ENCODE measurements at regions not wholly inside any gene's neighbourhood (a gene's known extent, or its start where the extent isn't known, plus 50 kb on each side); places are given as distances from the start of the nearest gene placed in this dataset.

DNA sequence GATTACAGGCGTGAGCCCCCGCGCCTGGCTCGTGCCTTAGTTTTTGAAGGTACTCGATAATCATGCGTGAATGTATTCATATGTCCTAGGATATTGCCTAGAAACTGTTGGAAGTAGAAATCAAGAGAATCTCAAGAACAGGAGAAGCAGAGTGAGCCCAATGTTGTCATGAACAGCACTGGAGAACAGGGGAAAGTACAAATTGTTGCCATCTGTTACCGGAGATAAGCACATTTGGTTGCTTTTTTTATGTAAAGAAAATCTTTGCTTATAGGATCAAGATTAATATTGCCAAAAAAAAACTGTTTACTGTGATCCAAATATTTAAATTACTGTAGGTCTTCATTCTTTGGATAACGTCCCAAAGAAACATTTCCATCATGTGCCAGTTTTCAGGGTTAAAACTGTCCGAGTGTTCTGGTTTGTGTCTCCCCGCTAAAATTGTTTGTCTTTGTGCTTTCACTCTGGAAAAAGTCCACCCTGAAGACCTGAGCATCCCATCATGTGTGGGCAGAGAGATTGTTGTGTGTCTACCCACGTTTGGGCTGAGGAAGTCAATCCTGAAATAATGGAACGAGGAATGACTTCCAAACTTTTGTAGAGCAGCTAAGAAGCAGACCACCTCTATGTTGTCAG lies 95.7 kb upstream of the CELF2 start:
- Histone ChIP-seq H3K4me3 (peak overlapping the region in 3 of 4 donors; percentile 15 to 24 (median 18)), H3K27ac (no peak overlapping the region), H3K27me3 (no peaks in the 10 kb centered on the region), H3K9me3 (no peaks in the 10 kb centered on the region), H3K4me1 (peaks cover 0 to 24% (median 7%) of the 10 kb centered on the region in 4 donors), H3K36me3 (no peaks in the 10 kb centered on the region)
- TF ChIP-seq POLR2A (IDR thresholded peaks at IDR 0.05) (no peak), EP300 (IDR thresholded peaks at IDR 0.05) (no peak), POLR2AphosphoS5 (IDR thresholded peaks at IDR 0.05) (peak in 2 of 4 donors; percentile 58 to 61)
- TF ChIP-seq, protein P1, sequence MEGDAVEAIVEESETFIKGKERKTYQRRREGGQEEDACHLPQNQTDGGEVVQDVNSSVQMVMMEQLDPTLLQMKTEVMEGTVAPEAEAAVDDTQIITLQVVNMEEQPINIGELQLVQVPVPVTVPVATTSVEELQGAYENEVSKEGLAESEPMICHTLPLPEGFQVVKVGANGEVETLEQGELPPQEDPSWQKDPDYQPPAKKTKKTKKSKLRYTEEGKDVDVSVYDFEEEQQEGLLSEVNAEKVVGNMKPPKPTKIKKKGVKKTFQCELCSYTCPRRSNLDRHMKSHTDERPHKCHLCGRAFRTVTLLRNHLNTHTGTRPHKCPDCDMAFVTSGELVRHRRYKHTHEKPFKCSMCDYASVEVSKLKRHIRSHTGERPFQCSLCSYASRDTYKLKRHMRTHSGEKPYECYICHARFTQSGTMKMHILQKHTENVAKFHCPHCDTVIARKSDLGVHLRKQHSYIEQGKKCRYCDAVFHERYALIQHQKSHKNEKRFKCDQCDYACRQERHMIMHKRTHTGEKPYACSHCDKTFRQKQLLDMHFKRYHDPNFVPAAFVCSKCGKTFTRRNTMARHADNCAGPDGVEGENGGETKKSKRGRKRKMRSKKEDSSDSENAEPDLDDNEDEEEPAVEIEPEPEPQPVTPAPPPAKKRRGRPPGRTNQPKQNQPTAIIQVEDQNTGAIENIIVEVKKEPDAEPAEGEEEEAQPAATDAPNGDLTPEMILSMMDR (IDR thresholded peaks at IDR 0.05), result no peak
- intact Hi-C loops (cut with DNase I), result loop anchor here (10.0 kb wide), 1 partner anchor 63 kb away; no protein-coding TSS in a partner anchor
- no peak for DNase-seq
- 86 to 87% methylated on average over 12 of the region's 12 CpGs for whole genome bisulfite sequencing, 2 donors

DNA sequence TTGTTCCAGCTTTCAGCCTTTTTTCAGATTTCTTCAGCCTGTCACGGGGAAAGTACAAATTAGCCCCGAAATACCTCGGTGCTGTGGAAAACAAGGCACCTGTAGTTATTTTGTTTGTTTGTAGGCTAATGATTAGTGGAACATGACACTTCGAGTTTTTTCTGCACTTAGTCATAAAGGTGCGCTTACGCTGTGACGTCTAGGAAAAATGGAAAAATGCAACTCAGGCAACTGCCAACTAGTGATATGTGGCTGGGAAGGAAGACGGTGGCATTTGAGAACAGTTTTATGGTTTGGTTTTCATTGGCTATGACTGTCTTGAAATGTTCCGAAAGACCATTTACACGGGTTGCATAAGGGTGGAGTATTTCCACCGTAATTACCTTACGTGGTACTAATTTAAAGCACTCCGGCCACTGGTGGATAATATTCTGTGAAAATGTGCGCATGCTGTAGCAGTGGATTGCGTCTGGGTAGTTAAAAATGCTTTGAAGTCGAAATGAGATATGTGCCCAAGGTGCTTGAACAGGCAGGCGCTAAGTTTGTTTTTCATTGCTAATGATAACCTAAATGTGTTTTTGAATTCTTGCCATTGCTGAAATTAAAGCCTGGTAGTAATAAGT lies 94.5 kb upstream of the CELF2 start:
- 86 to 90% methylated on average over 17 of the region's 17 CpGs for WGBS, 2 donors
- no peaks in the 10 kb centered on the region for H3K9me3 ChIP-seq
- H3K27ac ChIP-seq, result no peak overlapping the region
- H3K27me3 ChIP-seq, result no peaks in the 10 kb centered on the region
- H3K4me1 ChIP-seq, result peaks cover 0 to 24% (median 7%) of the 10 kb centered on the region in 4 donors
- H3K4me3 ChIP-seq, result no peak overlapping the region
- H3K36me3 ChIP-seq, result no peaks in the 10 kb centered on the region
- no peak for DNase-seq
- intact Hi-C loops (cut with DNase I), result loop anchor here (10.0 kb wide), 1 partner anchor 62 kb away; no protein-coding TSS in a partner anchor
- TF ChIP-seq, protein P1 (IDR thresholded peaks at IDR 0.05), result no peak
- TF ChIP-seq POLR2AphosphoS5 (IDR thresholded peaks at IDR 0.05), result no peak
- TF ChIP-seq POLR2A (IDR thresholded peaks at IDR 0.05), result no peak
- peak in 1 of 4 donors; percentile 35 for TF ChIP-seq EP300 (IDR thresholded peaks at IDR 0.05)

DNA sequence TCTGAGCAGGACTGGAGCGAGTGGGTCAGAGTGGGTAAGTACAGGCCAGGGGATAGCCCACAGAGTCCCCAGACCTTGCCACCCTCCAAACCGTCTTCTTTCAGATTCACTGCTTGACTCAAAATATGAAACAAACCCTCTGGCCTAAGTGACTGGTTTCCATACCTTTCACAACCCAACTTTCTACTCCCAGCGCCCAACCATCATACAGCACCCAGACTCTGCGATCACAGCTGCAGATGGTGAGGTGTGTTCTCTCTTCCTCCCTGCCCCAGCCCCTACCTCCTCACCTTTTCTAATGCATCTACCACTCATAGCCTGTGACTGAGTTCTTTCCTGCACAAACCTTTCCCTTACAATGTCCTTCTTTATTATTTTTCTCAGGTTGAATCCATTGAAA lies 92.0 kb upstream of the CELF2 start:
- intact Hi-C loops (cut with DNase I), result loop anchor here (10.0 kb wide), 1 partner anchor 59 kb away; no protein-coding TSS in a partner anchor
- WGBS, 2 donors, result 93 to 95% methylated on average over 4 of the region's 4 CpGs
- peaks cover 0 to 24% (median 7%) of the 10 kb centered on the region in 4 donors for H3K4me1 ChIP-seq

DNA sequence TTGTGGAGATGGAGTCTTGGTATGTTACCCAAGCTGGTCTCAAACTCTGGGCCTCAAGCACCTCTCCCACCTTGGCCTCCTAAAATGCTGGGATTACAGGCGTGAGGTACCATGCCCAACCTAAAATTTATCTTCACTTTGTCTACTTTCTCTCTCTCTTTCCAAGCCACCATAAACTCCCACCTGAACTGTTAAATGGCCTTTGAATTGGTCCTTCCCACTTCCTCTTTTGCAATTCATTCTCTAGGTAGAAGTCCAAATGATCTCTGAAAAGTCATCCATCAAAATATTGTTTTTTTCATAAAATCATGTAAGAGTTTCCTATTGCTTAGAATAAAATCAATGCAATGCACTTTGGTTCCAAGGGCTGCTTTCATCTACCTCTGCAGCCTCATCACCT lies 90.1 kb upstream of the CELF2 start:
- TF ChIP-seq POLR2A (IDR thresholded peaks at IDR 0.05), result no peak
- 88 to 92% methylated on average over 1 of the region's 1 CpG for WGBS, 2 donors

More for the DNA sequence above, 92.0 kb upstream of the CELF2 start:
- no peak overlapping the region for H3K27ac ChIP-seq
- H3K36me3 ChIP-seq, result no peaks in the 10 kb centered on the region
- H3K27me3 ChIP-seq, result no peaks in the 10 kb centered on the region
- H3K9me3 ChIP-seq, result no peaks in the 10 kb centered on the region
- TF ChIP-seq POLR2A (IDR thresholded peaks at IDR 0.05) (no peak), EP300 (IDR thresholded peaks at IDR 0.05) (no peak), POLR2AphosphoS5 (IDR thresholded peaks at IDR 0.05) (no peak)
- TF ChIP-seq, protein P1 (IDR thresholded peaks at IDR 0.05), result no peak
- no peak for DNase-seq
- H3K4me3 ChIP-seq, result no peak overlapping the region

DNA sequence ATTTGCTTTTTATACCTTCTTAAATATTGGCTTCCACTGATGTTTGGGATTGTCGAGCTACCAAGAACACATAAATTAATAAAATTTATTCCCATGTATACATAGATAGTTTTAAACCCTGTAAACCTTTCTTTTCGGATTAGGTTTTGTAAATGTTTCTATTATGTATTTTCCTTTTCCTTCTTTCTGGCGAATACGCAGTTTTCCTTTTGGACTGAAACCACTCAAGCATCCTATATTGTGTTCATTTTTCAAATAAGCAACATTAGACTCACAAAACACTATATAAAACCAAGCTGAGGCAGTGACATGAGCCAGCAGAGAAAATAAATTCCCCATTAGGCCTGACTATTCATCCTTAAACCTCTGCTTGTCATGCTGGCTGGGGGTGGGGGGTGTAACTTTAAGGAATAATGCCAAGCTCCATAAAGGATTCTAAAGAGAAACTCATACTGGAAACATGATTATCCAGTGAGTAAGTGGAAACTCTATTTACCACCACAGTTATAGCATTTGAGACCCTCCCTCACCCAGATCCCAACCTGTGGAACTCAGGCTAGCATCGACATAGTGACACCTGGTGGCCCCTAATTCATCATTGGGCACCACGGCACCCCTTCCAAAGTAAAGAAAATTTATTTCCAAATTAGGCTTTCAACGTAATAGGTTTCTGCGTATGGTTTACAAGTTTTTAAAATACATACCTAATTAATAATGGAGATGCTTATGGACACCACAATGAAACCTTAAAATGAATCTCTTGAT lies 86.5 kb upstream of the CELF2 start:
- no peak overlapping the region for H3K4me3 ChIP-seq
- intact Hi-C loops (cut with DNase I), result no loop called here
- no peaks in the 10 kb centered on the region for H3K27me3 ChIP-seq
- no peaks in the 10 kb centered on the region for H3K36me3 ChIP-seq
- H3K9me3 ChIP-seq, result no peaks in the 10 kb centered on the region
- H3K4me1 ChIP-seq, result no peaks in the 10 kb centered on the region
- no peak for TF ChIP-seq POLR2AphosphoS5 (IDR thresholded peaks at IDR 0.05)
- TF ChIP-seq, protein P1 (IDR thresholded peaks at IDR 0.05), result no peak
- TF ChIP-seq POLR2A (IDR thresholded peaks at IDR 0.05), result no peak
- TF ChIP-seq EP300 (IDR thresholded peaks at IDR 0.05), result no peak
- DNase-seq, result no peak
- WGBS, 2 donors, result 88 to 89% methylated on average over 8 of the region's 8 CpGs
- no peak overlapping the region for H3K27ac ChIP-seq

More for the DNA sequence above, 90.1 kb upstream of the CELF2 start:
- no peak for DNase-seq
- Histone ChIP-seq H3K4me3 (no peak overlapping the region), H3K27ac (no peak overlapping the region), H3K9me3 (no peaks in the 10 kb centered on the region), H3K36me3 (no peaks in the 10 kb centered on the region), H3K4me1 (peaks cover 0 to 10% (median under 1%) of the 10 kb centered on the region in 4 donors), H3K27me3 (no peaks in the 10 kb centered on the region)
- intact Hi-C loops (cut with DNase I), result loop anchor here (10.0 kb wide), 1 partner anchor 57 kb away; no protein-coding TSS in a partner anchor
